ENCODE measurements at regions not wholly inside any gene's neighbourhood (a gene's known extent, or its start where the extent isn't known, plus 50 kb on each side); places are given as distances from the start of the nearest gene placed in this dataset.

DNA sequence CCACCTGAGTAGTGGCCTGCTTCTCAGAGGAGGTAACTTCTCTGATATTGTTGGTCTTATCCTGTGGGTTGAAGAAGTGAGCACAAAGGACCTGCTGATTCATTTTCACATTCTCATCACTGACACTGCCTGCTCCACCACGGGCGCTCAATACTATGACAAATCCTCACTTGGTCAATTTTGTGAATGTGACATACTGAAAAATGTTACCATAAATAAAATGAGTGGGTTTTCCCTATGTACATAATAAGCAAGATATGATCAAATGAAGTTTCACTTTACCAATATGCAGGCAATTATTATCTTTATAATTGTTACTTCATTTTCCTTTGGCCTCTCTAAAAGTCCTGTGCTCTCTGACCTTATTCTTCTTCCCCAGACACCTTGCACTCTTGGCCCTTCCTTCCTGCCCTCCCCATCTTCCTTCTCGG is 71.5 kb upstream of the RIPOR2 start (continued):
- TF ChIP-seq ZZZ3 (IDR thresholded peaks at IDR 0.05; ENCODE audit: control insufficient read depth, insufficient read length, low read depth), result no peak
- no peak; the same call in 1 of the 2 replicates for TF ChIP-seq NR2C1 (IDR thresholded peaks at IDR 0.05)
- TF ChIP-seq TCF12 (IDR thresholded peaks at IDR 0.05; ENCODE audit: low read depth, low read length), result no peak
- peak; percentile 49; the same call in 1 of the 2 replicates for TF ChIP-seq NBN (IDR thresholded peaks at IDR 0.05)
- TF ChIP-seq SP1 (IDR thresholded peaks at IDR 0.05; ENCODE audit: low read depth, low read length), result no peak
- TF ChIP-seq, protein P1, sequence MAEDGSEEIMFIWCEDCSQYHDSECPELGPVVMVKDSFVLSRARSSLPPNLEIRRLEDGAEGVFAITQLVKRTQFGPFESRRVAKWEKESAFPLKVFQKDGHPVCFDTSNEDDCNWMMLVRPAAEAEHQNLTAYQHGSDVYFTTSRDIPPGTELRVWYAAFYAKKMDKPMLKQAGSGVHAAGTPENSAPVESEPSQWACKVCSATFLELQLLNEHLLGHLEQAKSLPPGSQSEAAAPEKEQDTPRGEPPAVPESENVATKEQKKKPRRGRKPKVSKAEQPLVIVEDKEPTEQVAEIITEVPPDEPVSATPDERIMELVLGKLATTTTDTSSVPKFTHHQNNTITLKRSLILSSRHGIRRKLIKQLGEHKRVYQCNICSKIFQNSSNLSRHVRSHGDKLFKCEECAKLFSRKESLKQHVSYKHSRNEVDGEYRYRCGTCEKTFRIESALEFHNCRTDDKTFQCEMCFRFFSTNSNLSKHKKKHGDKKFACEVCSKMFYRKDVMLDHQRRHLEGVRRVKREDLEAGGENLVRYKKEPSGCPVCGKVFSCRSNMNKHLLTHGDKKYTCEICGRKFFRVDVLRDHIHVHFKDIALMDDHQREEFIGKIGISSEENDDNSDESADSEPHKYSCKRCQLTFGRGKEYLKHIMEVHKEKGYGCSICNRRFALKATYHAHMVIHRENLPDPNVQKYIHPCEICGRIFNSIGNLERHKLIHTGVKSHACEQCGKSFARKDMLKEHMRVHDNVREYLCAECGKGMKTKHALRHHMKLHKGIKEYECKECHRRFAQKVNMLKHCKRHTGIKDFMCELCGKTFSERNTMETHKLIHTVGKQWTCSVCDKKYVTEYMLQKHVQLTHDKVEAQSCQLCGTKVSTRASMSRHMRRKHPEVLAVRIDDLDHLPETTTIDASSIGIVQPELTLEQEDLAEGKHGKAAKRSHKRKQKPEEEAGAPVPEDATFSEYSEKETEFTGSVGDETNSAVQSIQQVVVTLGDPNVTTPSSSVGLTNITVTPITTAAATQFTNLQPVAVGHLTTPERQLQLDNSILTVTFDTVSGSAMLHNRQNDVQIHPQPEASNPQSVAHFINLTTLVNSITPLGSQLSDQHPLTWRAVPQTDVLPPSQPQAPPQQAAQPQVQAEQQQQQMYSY (CRISPR knock-in tag; IDR thresholded peaks at IDR 0.05), result no peak
- peak; percentile 95 for TF ChIP-seq MTA2 (IDR thresholded peaks at IDR 0.05; ENCODE audit: low read depth)
- no peak for TF ChIP-seq PML (IDR thresholded peaks at IDR 0.05; ENCODE audit: low read length)
- peak; percentile 88 for TF ChIP-seq NFIC (IDR thresholded peaks at IDR 0.05; ENCODE audit: low read depth, low read length)
- peak; percentile 86 for TF ChIP-seq NR2F1 (conservative IDR thresholded peaks at IDR 0.05)
- TF ChIP-seq, protein P2, sequence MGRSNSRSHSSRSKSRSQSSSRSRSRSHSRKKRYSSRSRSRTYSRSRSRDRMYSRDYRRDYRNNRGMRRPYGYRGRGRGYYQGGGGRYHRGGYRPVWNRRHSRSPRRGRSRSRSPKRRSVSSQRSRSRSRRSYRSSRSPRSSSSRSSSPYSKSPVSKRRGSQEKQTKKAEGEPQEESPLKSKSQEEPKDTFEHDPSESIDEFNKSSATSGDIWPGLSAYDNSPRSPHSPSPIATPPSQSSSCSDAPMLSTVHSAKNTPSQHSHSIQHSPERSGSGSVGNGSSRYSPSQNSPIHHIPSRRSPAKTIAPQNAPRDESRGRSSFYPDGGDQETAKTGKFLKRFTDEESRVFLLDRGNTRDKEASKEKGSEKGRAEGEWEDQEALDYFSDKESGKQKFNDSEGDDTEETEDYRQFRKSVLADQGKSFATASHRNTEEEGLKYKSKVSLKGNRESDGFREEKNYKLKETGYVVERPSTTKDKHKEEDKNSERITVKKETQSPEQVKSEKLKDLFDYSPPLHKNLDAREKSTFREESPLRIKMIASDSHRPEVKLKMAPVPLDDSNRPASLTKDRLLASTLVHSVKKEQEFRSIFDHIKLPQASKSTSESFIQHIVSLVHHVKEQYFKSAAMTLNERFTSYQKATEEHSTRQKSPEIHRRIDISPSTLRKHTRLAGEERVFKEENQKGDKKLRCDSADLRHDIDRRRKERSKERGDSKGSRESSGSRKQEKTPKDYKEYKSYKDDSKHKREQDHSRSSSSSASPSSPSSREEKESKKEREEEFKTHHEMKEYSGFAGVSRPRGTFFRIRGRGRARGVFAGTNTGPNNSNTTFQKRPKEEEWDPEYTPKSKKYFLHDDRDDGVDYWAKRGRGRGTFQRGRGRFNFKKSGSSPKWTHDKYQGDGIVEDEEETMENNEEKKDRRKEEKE (IDR thresholded peaks at IDR 0.05), result no peak
- no peak for TF ChIP-seq HDAC6 (IDR thresholded peaks at IDR 0.05; ENCODE audit: unreplicated experiment)
- TF ChIP-seq, protein P3, sequence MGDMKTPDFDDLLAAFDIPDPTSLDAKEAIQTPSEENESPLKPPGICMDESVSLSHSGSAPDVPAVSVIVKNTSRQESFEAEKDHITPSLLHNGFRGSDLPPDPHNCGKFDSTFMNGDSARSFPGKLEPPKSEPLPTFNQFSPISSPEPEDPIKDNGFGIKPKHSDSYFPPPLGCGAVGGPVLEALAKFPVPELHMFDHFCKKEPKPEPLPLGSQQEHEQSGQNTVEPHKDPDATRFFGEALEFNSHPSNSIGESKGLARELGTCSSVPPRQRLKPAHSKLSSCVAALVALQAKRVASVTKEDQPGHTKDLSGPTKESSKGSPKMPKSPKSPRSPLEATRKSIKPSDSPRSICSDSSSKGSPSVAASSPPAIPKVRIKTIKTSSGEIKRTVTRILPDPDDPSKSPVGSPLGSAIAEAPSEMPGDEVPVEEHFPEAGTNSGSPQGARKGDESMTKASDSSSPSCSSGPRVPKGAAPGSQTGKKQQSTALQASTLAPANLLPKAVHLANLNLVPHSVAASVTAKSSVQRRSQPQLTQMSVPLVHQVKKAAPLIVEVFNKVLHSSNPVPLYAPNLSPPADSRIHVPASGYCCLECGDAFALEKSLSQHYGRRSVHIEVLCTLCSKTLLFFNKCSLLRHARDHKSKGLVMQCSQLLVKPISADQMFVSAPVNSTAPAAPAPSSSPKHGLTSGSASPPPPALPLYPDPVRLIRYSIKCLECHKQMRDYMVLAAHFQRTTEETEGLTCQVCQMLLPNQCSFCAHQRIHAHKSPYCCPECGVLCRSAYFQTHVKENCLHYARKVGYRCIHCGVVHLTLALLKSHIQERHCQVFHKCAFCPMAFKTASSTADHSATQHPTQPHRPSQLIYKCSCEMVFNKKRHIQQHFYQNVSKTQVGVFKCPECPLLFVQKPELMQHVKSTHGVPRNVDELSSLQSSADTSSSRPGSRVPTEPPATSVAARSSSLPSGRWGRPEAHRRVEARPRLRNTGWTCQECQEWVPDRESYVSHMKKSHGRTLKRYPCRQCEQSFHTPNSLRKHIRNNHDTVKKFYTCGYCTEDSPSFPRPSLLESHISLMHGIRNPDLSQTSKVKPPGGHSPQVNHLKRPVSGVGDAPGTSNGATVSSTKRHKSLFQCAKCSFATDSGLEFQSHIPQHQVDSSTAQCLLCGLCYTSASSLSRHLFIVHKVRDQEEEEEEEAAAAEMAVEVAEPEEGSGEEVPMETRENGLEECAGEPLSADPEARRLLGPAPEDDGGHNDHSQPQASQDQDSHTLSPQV (IDR thresholded peaks at IDR 0.05), result no peak

Measured in GM12878 (cell line).